CD4-positive, alpha-beta T cell treated with Interleukin-21 for 1 hour (primary cell): ENCODE measurements at regions not wholly inside any gene's neighbourhood (a gene's known extent, or its start where the extent isn't known, plus 50 kb on each side); places are given as distances from the start of the nearest gene placed in this dataset.

Source experiments
- DNase-seq: peaks from one replicate; pipeline ENCODE4 v3.0.0-alpha.2; 2020

DNA sequence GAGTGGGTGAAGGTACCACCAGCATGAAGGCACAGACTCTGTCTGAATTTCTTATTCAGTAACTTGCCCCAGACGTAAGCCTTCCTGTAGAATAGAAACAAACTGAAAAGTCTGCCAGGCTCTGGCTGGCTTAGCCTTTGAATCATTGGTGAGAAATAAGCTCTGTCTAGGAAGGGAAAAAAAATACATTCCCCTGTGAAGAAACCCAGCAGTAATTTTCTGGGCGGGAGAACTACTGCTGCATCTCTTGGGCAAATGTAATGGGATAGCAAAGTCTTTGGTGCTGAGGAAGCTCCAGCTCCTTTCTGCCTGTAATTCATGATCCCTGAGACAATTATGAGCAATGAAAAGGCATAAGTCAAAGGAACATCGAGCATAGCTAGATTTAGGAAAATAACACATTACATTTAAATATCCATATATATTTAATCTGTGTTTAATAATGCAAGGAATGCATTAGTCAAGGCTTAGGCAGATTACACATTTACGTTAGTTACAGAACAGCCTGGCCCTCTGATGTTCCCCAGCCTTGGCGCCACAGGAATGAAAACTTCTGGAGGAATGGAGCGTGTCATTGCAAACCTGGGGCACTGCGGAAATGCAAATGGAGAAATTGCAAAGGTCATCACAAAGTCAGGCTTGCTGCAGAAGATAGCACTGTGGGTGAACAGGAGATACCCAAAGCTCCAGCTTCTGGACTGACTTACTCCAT, 216.3 kb upstream of the CAMK1G start:
- DNase-seq, result no peak

GRCh38 chr1:209368864-209369598, 214.5 kb upstream of the CAMK1G start:
- no peak for DNase-seq

DNA sequence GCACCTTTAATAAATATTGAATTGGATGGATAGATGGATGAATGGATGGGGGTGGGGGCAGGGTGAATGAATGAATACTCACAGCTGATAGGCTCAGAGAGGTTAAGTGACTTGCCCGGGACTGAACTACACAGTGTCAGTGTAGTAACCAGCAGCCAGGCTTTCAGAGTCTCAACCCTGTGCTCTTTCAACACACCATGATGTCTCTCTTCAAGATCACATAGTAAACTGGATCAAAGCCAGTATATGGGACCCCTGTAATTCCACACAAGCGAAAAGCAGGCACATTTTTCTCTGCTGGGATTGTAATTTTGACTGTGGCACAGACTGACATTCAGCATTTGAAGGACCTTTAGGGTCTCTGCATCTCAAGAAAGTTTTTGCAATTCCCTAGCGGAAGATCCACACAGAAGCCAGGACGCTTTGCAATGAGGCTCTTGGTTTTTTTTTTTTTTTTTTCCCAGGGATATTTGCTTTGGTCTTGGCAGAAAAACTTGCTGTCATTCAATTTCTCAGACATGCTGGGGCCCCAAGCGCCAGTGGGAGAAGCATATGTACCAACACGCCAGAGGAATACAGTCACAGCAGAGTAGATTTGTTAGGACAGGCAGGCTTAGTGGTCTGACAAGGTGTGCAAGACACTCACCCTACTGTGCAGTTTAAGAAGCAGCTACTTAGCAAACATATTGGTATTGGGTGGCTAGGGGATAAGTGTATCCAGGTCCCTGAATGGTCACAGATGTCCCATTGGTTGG, 213.1 kb upstream of the CAMK1G start:
- DNase-seq, result no peak

DNA sequence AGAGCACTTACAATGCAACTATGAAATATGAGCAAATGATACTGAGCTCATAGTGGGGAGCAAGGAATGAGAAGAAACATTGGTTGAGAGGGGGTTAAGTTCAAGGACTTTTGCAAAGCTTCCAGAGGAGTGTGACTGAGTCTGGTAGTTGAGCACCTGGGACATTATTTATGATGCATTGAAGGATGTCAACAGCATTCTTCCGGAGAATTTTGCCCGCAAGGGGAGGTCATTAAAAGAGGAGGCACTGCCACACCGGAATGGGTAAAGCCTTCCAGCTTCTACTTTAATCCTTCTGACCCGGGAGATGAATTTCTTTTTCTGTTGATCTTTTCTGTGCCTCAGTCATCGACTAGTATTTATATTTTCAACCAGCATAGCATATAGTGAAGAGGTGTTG, 208.4 kb upstream of the CAMK1G start:
- no peak for DNase-seq

DNA sequence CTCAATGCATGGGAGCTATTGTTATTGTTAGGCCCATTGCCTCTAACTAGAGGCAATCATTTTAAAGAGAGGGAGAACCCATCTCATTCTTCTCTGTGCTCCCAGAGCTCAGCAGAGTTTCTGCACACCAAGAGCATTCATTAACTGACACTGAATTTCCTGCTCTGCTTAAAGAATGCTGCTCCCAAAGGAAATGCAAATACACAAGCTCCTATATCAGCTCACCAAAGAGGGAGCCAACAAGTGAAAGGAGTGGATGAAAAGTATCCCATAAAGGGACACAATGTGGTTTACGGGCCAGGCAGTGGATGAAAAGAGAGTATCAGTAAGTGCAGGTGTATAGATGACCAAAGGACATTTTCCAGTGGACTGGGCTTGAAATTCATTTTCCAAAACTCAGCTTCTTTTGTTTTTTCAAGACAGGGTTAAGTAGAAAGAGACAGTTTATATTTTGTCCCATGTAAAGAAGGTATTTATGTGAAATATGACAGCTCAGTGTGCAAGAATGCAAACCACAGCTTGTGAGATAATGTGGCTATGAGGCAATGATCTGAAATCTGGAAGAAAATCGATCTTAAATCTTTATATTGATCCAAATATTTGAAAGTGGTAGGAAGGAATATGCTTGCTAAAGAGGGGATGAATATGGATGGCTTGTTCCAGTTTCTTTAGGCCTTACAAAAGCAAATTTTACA, 207.7 kb upstream of the CAMK1G start:
- DNase-seq, result no peak

- no peak for DNase-seq
Observed at GRCh38 chr1:209376774-209377173, 206.7 kb upstream of the CAMK1G start.

GRCh38 chr1:209377995-209378394, 205.5 kb upstream of the CAMK1G start:
- no peak for DNase-seq

- DNase-seq, result no peak
Observed at GRCh38 chr1:209379280-209379679, 204.2 kb upstream of the CAMK1G start.

GRCh38 chr1:209380420-209380819, 203.1 kb upstream of the CAMK1G start:
- no peak for DNase-seq

GRCh38 chr1:209382231-209383100, 201.0 kb upstream of the CAMK1G start:
- no peak for DNase-seq

DNA sequence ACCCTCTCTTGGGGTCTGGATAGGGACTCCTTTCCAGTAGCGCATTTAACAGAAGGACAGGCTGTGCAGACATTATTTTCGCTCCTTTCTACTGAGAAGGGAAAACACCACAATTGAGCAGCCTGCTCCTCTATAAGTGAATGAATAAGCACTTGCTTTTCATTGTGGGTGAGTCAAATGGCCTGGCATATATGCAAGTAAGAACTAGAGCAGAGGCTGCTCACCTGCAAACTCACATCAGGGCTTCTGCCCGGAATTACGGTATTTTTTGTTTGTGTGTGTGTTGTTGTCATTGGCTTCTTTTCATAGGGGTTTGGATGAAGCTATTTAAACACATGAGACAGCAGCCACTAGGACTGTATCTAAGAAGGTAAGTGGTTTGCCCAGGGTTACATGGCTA, 200.1 kb upstream of the CAMK1G start:
- DNase-seq, result no peak

DNA sequence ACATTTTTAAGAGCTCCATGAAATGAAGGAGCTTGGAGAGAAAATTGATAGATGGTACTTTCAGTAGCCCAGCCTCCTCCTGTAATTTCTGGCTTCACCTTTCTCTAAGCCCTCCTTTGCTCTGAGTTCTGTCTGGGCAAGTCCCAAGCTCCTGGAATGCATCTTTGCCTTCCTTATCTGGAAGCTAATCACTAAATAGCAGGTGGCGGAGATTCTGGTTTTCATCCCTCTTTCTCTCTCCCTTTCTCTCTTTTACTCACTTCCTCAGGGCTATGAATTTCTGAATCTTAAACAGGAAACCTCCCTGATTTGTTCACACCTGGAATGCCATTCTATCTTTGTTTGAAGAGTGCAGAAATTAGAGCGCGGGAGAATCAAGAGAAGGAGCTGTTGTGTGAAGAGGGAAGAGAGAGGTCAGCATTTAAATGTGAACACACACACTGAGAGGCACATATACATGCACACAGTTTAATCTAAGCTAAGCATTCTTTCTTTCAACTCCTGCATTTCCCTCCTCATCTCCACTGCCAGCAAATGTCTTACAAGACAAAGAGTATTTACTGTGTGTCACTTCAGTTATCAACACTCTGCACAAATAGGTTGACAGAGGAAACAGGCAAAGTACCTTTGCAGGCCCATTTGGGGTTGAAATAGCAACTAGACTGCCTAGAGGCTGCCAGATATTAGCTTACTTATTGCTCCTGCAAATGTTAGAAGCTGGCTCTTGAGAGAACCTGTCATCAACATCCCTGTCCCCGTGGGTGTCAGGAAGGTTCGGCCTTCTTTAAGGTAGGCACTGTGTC, 199.4 kb upstream of the CAMK1G start:
- no peak for DNase-seq

DNA sequence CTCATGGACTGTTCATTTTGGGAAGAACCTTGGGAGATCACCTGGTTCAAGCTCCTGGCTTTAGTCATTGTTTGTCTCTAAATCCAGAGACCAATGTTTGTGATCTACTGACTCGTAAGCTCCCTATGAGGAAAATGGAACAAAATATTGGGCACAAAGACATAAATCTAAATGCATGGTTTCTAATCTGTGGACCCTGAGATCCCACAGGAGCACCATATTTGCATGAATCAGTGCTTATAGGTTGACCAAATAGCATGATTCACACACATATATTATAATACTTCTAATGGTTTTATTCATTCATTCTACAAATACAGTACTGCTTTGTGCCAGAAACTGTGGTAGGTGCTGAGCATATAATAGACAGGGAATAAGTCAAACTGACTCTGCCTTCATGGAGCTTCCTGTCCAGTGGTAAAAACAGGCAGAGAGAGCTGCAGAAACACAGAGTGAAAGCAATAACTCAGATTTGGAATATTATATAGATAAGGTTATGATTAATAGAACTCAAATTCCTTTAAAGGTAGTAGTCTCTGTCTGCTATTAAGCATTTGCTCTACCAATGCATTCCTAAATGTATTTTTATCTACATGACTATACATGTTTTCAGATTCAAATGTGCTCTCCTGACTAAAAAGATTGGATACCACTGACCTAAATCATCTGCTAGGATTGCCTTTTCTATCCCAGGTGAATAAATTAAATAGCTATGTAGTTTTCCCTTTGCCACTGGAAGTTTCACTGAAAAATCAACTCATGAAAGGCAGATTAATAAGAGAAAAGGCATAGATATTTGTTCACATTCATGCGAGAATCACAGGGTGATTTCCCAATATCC, 198.6 kb upstream of the CAMK1G start:
- no peak for DNase-seq

GRCh38 chr1:209386156-209386555, 197.4 kb upstream of the CAMK1G start:
- DNase-seq, result no peak

GRCh38 chr1:209387271-209387968, 196.1 kb upstream of the CAMK1G start:
- DNase-seq, result no peak

GRCh38 chr1:209387969-209388329, 195.6 kb upstream of the CAMK1G start:
- no peak for DNase-seq

- DNase-seq, result no peak
Observed at GRCh38 chr1:209388358-209388757, 195.2 kb upstream of the CAMK1G start.

- no peak for DNase-seq
Observed at GRCh38 chr1:209389258-209389657, 194.3 kb upstream of the CAMK1G start.

GRCh38 chr1:209389975-209390374, 193.5 kb upstream of the CAMK1G start:
- DNase-seq, result no peak

GRCh38 chr1:209390764-209391163, 192.8 kb upstream of the CAMK1G start:
- DNase-seq, result no peak
